Liver (tissue), 8 donors: ENCODE measurements at regions not wholly inside any gene's neighbourhood (a gene's known extent, or its start where the extent isn't known, plus 50 kb on each side); places are given as distances from the start of the nearest gene placed in this dataset.

Source experiments
- DNase-seq: peaks from one replicate; pipeline ENCODE4 v3.0.0-alpha.2; 2017; ENCODE audit warnings: low spot score
- H3K27ac ChIP-seq, 2 donors: one replicate each; pipeline ENCODE4 v1.7.0; 2013; ENCODE audit warnings: inconsistent platforms in 2 of 2, low read length in 2 of 2, control low read depth in 1 of 2, low read depth in 1 of 2, mild to moderate bottlenecking in 1 of 2
- H3K27me3 ChIP-seq, 4 donors: one replicate each; pipeline versions ENCODE4 v1.6.1 to v1.7.0; 2013; ENCODE audit warnings: low read length in 3 of 4, inconsistent platforms in 1 of 4, mild to moderate bottlenecking in 1 of 4, moderate library complexity in 1 of 4; ENCODE audit not compliant: control insufficient read depth in 4 of 4, insufficient read depth in 4 of 4
- H3K36me3 ChIP-seq, 4 donors: one replicate each; pipeline versions ENCODE4 v1.6.1 to v1.7.0; 2013; ENCODE audit warnings: low read length in 3 of 4, mild to moderate bottlenecking in 3 of 4, low read depth in 1 of 4, moderate library complexity in 1 of 4; ENCODE audit not compliant: control insufficient read depth in 4 of 4, insufficient read depth in 3 of 4
- H3K4me1 ChIP-seq, 4 donors: one replicate each; pipeline versions ENCODE4 v1.6.1 to v1.7.0; 2013; ENCODE audit warnings: low read length in 3 of 4, mild to moderate bottlenecking in 3 of 4, moderate library complexity in 1 of 4; ENCODE audit not compliant: control insufficient read depth in 4 of 4, insufficient read depth in 4 of 4
- H3K4me3 ChIP-seq, 3 donors: one replicate each; pipeline versions ENCODE4 v1.6.1 to v1.7.0; 2013; ENCODE audit warnings: low read length in 3 of 3, control low read depth in 1 of 3, low read depth in 1 of 3, mild to moderate bottlenecking in 1 of 3
- H3K9ac ChIP-seq, 2 donors: one replicate each; pipeline ENCODE4 v1.7.0; 2013; ENCODE audit warnings: low read length in 2 of 2, mild to moderate bottlenecking in 2 of 2, moderate library complexity in 2 of 2, control low read depth in 1 of 2, low read depth in 1 of 2
- H3K9me3 ChIP-seq, 4 donors: one replicate each; pipeline versions ENCODE4 v1.6.1 to v1.7.0; 2013; ENCODE audit warnings: low read length in 3 of 4; ENCODE audit not compliant: control insufficient read depth in 4 of 4
- ATF3 ChIP-seq: IDR thresholded peaks from 2 replicates; pipeline ENCODE4 v1.6.1; 2016; ENCODE audit warnings: antibody characterized with exemption
- CTCF ChIP-seq: fragments of 150-350 bp; IDR thresholded peaks from 2 replicates; pipeline ENCODE4 v1.5.1; 2017; ENCODE audit warnings: improper control_type of control experiment, low read depth, low read length; ENCODE audit not compliant: missing input control
- EGR1 ChIP-seq, 2 donors: IDR thresholded peaks; 2 replicates each; pipeline ENCODE4 v1.6.1; 2016 to 2018; ENCODE audit warnings: antibody characterized with exemption in 2 of 2, low read depth in 2 of 2
- FOXA1 ChIP-seq: IDR thresholded peaks from 2 replicates; pipeline ENCODE4 v1.6.1; 2016; ENCODE audit warnings: antibody characterized with exemption
- FOXA2 ChIP-seq: IDR thresholded peaks from 2 replicates; pipeline ENCODE4 v1.6.1; 2016; ENCODE audit warnings: antibody characterized with exemption
- HNF4A ChIP-seq, 2 donors: conservative IDR thresholded peaks; 2 replicates each; pipeline ENCODE4 v1.6.1; 2016; ENCODE audit warnings: antibody characterized with exemption in 2 of 2, mild to moderate bottlenecking in 2 of 2
- HNF4G ChIP-seq: IDR thresholded peaks from 2 replicates; pipeline ENCODE4 v1.6.1; 2016; ENCODE audit warnings: antibody characterized with exemption
- JUND ChIP-seq, 2 donors: IDR thresholded peaks; 2 replicates each; pipeline ENCODE4 v1.6.1; 2016; ENCODE audit warnings: antibody characterized with exemption in 2 of 2
- MAX ChIP-seq: IDR thresholded peaks from 2 replicates; pipeline ENCODE4 v1.6.1; 2016; ENCODE audit warnings: antibody characterized with exemption
- NR2F2 ChIP-seq: IDR thresholded peaks from 2 replicates; pipeline ENCODE4 v1.6.1; 2016; ENCODE audit warnings: antibody characterized with exemption
- RAD21 ChIP-seq, 2 donors: IDR thresholded peaks; 2 replicates each; pipeline ENCODE4 v1.6.1; 2016; ENCODE audit warnings: antibody characterized with exemption in 2 of 2, mild to moderate bottlenecking in 2 of 2
- RXRA ChIP-seq, 2 donors: IDR thresholded peaks; 2 replicates each; pipeline ENCODE4 v1.6.1; 2017 to 2018; ENCODE audit warnings: antibody characterized with exemption in 2 of 2, mild to moderate bottlenecking in 1 of 2
- SP1 ChIP-seq: IDR thresholded peaks from 2 replicates; pipeline ENCODE4 v1.6.1; 2018; ENCODE audit warnings: antibody characterized with exemption, mild to moderate bottlenecking
- TAF1 ChIP-seq: conservative IDR thresholded peaks from 2 replicates; pipeline ENCODE4 v1.6.1; 2016; ENCODE audit warnings: antibody characterized with exemption, mild to moderate bottlenecking
- YY1 ChIP-seq: IDR thresholded peaks from 2 replicates; pipeline ENCODE4 v1.6.1; 2016; ENCODE audit warnings: antibody characterized with exemption, mild to moderate bottlenecking
- ZBTB33 ChIP-seq: IDR thresholded peaks from 2 replicates; pipeline ENCODE4 v1.6.1; 2016; ENCODE audit warnings: antibody characterized with exemption
- WGBS: extraction: QIAGEN DNeasy Blood & Tissue Kit; methylation state at CpG from one replicate; pipeline ENCODE4 v1.1.7; 2013; 5-methylcytosine and 5-hydroxymethylcytosine counted together
- donor health status: healthy.
- donor health status: healthy.
- donor health status: healthy.
- donor health status: healthy.
- donor health status: healthy.

GRCh38 chr1:83671586-83671985, 327.3 kb downstream of the TTLL7 start (continued):
- TF ChIP-seq FOXA2 (no peak), EGR1 (IDR thresholded peaks at IDR 0.05; ENCODE audit: low read depth in 2 of 2) (no peak), HNF4A (conservative IDR thresholded peaks at IDR 0.05) (no peak), ZBTB33 (no peak)

GRCh38 chr1:83670909-83671565, 327.9 kb downstream of the TTLL7 start:
- 69% methylated on average over 2 of the region's 2 CpGs for WGBS
- TF ChIP-seq ZBTB33 = no peak
- TF ChIP-seq FOXA1 = no peak
- peak; percentile 40 for TF ChIP-seq NR2F2
- no peak for TF ChIP-seq SP1
- no peak for TF ChIP-seq RAD21 (IDR thresholded peaks at IDR 0.05)
- Histone ChIP-seq H3K4me3 (no peak overlapping the region), H3K4me1 (no peaks in the 10 kb centered on the region), H3K27ac (no peak overlapping the region), H3K27me3 (no peaks in the 10 kb centered on the region), H3K9ac (no peak overlapping the region), H3K36me3 (no peaks in the 10 kb centered on the region), H3K9me3 (no peaks in the 10 kb centered on the region)
- DNase-seq = no peak

- Histone ChIP-seq H3K4me3 (no peak overlapping the region), H3K27ac (no peak overlapping the region), H3K27me3 (no peaks in the 10 kb centered on the region), H3K9me3 (no peaks in the 10 kb centered on the region), H3K36me3 (no peaks in the 10 kb centered on the region), H3K9ac (no peak overlapping the region), H3K4me1 (peaks cover 0 to 4% (median 0%) of the 10 kb centered on the region in 4 donors)
- no peak for TF ChIP-seq FOXA2
- no peak for TF ChIP-seq HNF4A (conservative IDR thresholded peaks at IDR 0.05)
- no peak for TF ChIP-seq ATF3
- no peak for TF ChIP-seq HNF4G
- no peak for TF ChIP-seq RAD21 (IDR thresholded peaks at IDR 0.05)
- TF ChIP-seq YY1 = no peak
- no peak for TF ChIP-seq SP1
- no peak for TF ChIP-seq TAF1
- TF ChIP-seq EGR1 (IDR thresholded peaks at IDR 0.05; ENCODE audit: low read depth in 2 of 2) = no peak
- TF ChIP-seq RXRA (IDR thresholded peaks at IDR 0.05) = no peak
- TF ChIP-seq JUND (IDR thresholded peaks at IDR 0.05) = no peak
- no peak for TF ChIP-seq NR2F2
- TF ChIP-seq MAX = no peak
- TF ChIP-seq CTCF = no peak
- WGBS = 80% methylated on average over 5 of the region's 5 CpGs
- DNase-seq = no peak
Observed at GRCh38 chr1:83641796-83642443, 357.0 kb downstream of the TTLL7 start.
